GM12891 (cell line): ENCODE measurements at regions not wholly inside any gene's neighbourhood (a gene's known extent, or its start where the extent isn't known, plus 50 kb on each side); places are given as distances from the start of the nearest gene placed in this dataset.

Experiments used
- DNase-seq: peaks from one replicate; pipeline ENCODE4 v3.0.0; 2011; ENCODE audit warnings: low spot score; ENCODE audit not compliant: insufficient read length
- FAIRE-seq: peaks from 2 replicates; lab custom pipeline; 2011; peaks lifted over from hg19 to GRCh38; lab: Jason Lieb, UNC
- PAX5 ChIP-seq: IDR thresholded peaks from 2 replicates; pipeline ENCODE4 v1.6.1; 2011; ENCODE audit warnings: low read length, moderate library complexity, mild to moderate bottlenecking; ENCODE audit not compliant: insufficient read depth, severe bottlenecking
- POLR2A ChIP-seq: IDR thresholded peaks from 2 replicates; pipeline ENCODE4 v1.6.1; 2011; ENCODE audit warnings: low read depth, low read length, control low read depth
- POLR2AphosphoS5 ChIP-seq: IDR thresholded peaks from 2 replicates; pipeline ENCODE4 v1.6.1; 2011; ENCODE audit warnings: low read depth, low read length, control low read depth
- POU2F2 ChIP-seq: IDR thresholded peaks from 2 replicates; pipeline ENCODE4 v1.6.1; 2011; ENCODE audit warnings: low read depth, mild to moderate bottlenecking, control low read depth, low read length, moderate library complexity
- SPI1 ChIP-seq: IDR thresholded peaks from 2 replicates; pipeline ENCODE4 v1.6.1; 2011; ENCODE audit warnings: low read depth, low read length, control low read depth
- TAF1 ChIP-seq: IDR thresholded peaks from 2 replicates; pipeline ENCODE4 v1.6.1; 2011; ENCODE audit warnings: low read depth, low read length, control low read depth

GRCh38 chr12:98372340-98373024 lies 142.9 kb upstream of the TMPO start:
- FAIRE-seq (no peak), DNase-seq (no peak)
- TF ChIP-seq POLR2A (no peak), SPI1 (no peak), POU2F2 (no peak), PAX5 (no peak), POLR2AphosphoS5 (no peak), TAF1 (no peak)

GRCh38 chr12:98373025-98373554 lies 142.3 kb upstream of the TMPO start:
- peak; percentile 88 for FAIRE-seq

GRCh38 chr12:98374007-98374406 lies 141.4 kb upstream of the TMPO start:
- FAIRE-seq = no peak
- TF ChIP-seq POLR2A = no peak
- TF ChIP-seq SPI1 = no peak
- TF ChIP-seq PAX5 = no peak
- no peak for TF ChIP-seq POLR2AphosphoS5
- TF ChIP-seq TAF1 = no peak
- TF ChIP-seq POU2F2 = no peak
- no peak for DNase-seq

More at GRCh38 chr12:98373025-98373554, 142.3 kb upstream of the TMPO start:
- DNase-seq = no peak
- TF ChIP-seq SPI1 (no peak), PAX5 (no peak), POU2F2 (peak; percentile 63; the same call in 1 of the 2 replicates), POLR2AphosphoS5 (no peak)

- FAIRE-seq (no peak), DNase-seq (no peak)
- TF ChIP-seq POLR2AphosphoS5 (no peak), PAX5 (no peak), TAF1 (no peak), POLR2A (no peak), SPI1 (no peak), POU2F2 (no peak)
These were observed 136.3 kb upstream of the TMPO start for GRCh38 chr12:98379106-98379505.

- TF ChIP-seq PAX5 (no peak), POU2F2 (no peak), SPI1 (no peak), TAF1 (no peak), POLR2AphosphoS5 (no peak), POLR2A (no peak)
- DNase-seq (no peak), FAIRE-seq (no peak)
These were observed 129.7 kb upstream of the TMPO start for GRCh38 chr12:98385641-98386040.

- DNase-seq (no peak), FAIRE-seq (no peak)
These were observed 127.9 kb upstream of the TMPO start for GRCh38 chr12:98387444-98387843.

GRCh38 chr12:98388126-98388525 lies 127.3 kb upstream of the TMPO start:
- TF ChIP-seq SPI1 (no peak), POLR2A (no peak), TAF1 (no peak), POLR2AphosphoS5 (no peak), PAX5 (no peak), POU2F2 (no peak)
- FAIRE-seq (no peak), DNase-seq (no peak)

More at GRCh38 chr12:98387444-98387843, 127.9 kb upstream of the TMPO start:
- no peak for TF ChIP-seq SPI1
- no peak for TF ChIP-seq POLR2AphosphoS5
- no peak for TF ChIP-seq POU2F2
- no peak for TF ChIP-seq POLR2A
- no peak for TF ChIP-seq TAF1
- TF ChIP-seq PAX5 = no peak

- no peak for FAIRE-seq
- no peak for TF ChIP-seq SPI1
- TF ChIP-seq POU2F2 = no peak
- no peak for TF ChIP-seq TAF1
- no peak for TF ChIP-seq POLR2AphosphoS5
- TF ChIP-seq PAX5 = no peak
- TF ChIP-seq POLR2A = no peak
- DNase-seq = no peak
These were observed 125.8 kb upstream of the TMPO start for GRCh38 chr12:98389593-98389992.

GRCh38 chr12:98397323-98398105 lies 117.9 kb upstream of the TMPO start:
- DNase-seq = peak; percentile 46
- peak; percentile 89 for FAIRE-seq
- no peak for TF ChIP-seq POLR2A
- 0 out of 2 replicates have a peak, but pooled peaks have one; percentile 31 for TF ChIP-seq POU2F2

- no peak for FAIRE-seq
These were observed 115.9 kb upstream of the TMPO start for GRCh38 chr12:98399532-98399931.

More at GRCh38 chr12:98399532-98399931, 115.9 kb upstream of the TMPO start:
- DNase-seq = no peak
- TF ChIP-seq PAX5 (no peak), POLR2AphosphoS5 (no peak), TAF1 (no peak), POU2F2 (no peak), SPI1 (no peak), POLR2A (no peak)
